GM23338 (cell line): ENCODE measurements at regions not wholly inside any gene's neighbourhood (a gene's known extent, or its start where the extent isn't known, plus 50 kb on each side); places are given as distances from the start of the nearest gene placed in this dataset.

Source experiments
- ATAC-seq: fragments of 200-7000 bp; cut with Tn5 transposase; 3 replicates; pipeline ENCODE4 v1.9.1; 2020
- DNase-seq: peaks from one replicate; pipeline ENCODE4 v3.0.0-alpha.2; 2015; ENCODE audit warnings: low spot score
- H2AFZ ChIP-seq: fragments of 200-600 bp; sonication (generic); 2 replicates; pipeline ENCODE4 v1.8.0; 2016; ENCODE audit warnings: antibody characterized with exemption, mild to moderate bottlenecking, moderate library complexity
- H3F3A ChIP-seq: fragments of 200-600 bp; sonication (generic); replicated peaks from 2 replicates; pipeline ENCODE4 v1.8.0; 2017; ENCODE audit warnings: antibody characterized with exemption, mixed run types, low read depth
- H3K27ac ChIP-seq: fragments of 200-600 bp; sonication (generic); 2 replicates; pipeline ENCODE4 v1.6.1; 2016; ENCODE audit warnings: low read depth
- H3K27me3 ChIP-seq: fragments of 200-600 bp; sonication (generic); 2 replicates; pipeline ENCODE4 v1.8.0; 2016; ENCODE audit warnings: mild to moderate bottlenecking, mixed run types, moderate library complexity; ENCODE audit not compliant: insufficient read depth
- H3K36me3 ChIP-seq: fragments of 200-600 bp; sonication (generic); 2 replicates; pipeline ENCODE4 v1.8.0; 2016; ENCODE audit warnings: mild to moderate bottlenecking; ENCODE audit not compliant: insufficient read depth
- H3K4me1 ChIP-seq: fragments of 200-600 bp; sonication (generic); 2 replicates; pipeline ENCODE4 v1.8.0; 2016; ENCODE audit warnings: mild to moderate bottlenecking, moderate library complexity; ENCODE audit not compliant: insufficient read depth
- H3K4me2 ChIP-seq: fragments of 200-600 bp; sonication (generic); 2 replicates; pipeline ENCODE4 v1.7.1; 2017; ENCODE audit warnings: mixed run types
- H3K4me3 ChIP-seq: fragments of 200-600 bp; sonication (generic); 2 replicates; pipeline ENCODE4 v1.6.1; 2016; ENCODE audit warnings: mixed run types
- H3K79me2 ChIP-seq: fragments of 200-600 bp; sonication (generic); replicated peaks from 2 replicates; pipeline ENCODE4 v1.8.0; 2017; ENCODE audit warnings: mild to moderate bottlenecking; ENCODE audit not compliant: insufficient read depth
- H3K9me2 ChIP-seq: fragments of 200-600 bp; sonication (generic); 2 replicates; pipeline ENCODE4 v1.8.0; 2017; ENCODE audit not compliant: insufficient read depth
- H4K20me1 ChIP-seq: fragments of 200-600 bp; sonication (generic); replicated peaks from 2 replicates; pipeline ENCODE4 v1.8.0; 2017; ENCODE audit warnings: mild to moderate bottlenecking; ENCODE audit not compliant: insufficient read depth
- H3K27ac Mint-ChIP-seq: 2 replicates; pipeline ENCODE4 v1.8.0; 2020; ENCODE audit warnings: inconsistent platforms, mild to moderate bottlenecking, moderate library complexity, mixed read lengths
- H3K27me3 Mint-ChIP-seq: 3 replicates; pipeline ENCODE4 v1.8.0; 2022; ENCODE audit warnings: low read depth, mild to moderate bottlenecking, moderate library complexity, mixed read lengths, inconsistent platforms; ENCODE audit not compliant: insufficient read depth, poor library complexity
- H3K36me3 Mint-ChIP-seq: 3 replicates; pipeline ENCODE4 v1.8.0; 2021; ENCODE audit warnings: low read depth, mild to moderate bottlenecking, inconsistent platforms, moderate library complexity, mixed read lengths
- H3K4me1 Mint-ChIP-seq: 3 replicates; pipeline ENCODE4 v1.8.0; 2020; ENCODE audit warnings: mild to moderate bottlenecking, inconsistent platforms, mixed read lengths
- H3K4me3 Mint-ChIP-seq: 3 replicates; pipeline ENCODE4 v1.8.0; 2021; ENCODE audit warnings: moderate library complexity, mild to moderate bottlenecking, inconsistent platforms, mixed read lengths
- H3K9me3 Mint-ChIP-seq: 3 replicates; pipeline ENCODE4 v1.8.0; 2020; ENCODE audit warnings: moderate library complexity, mild to moderate bottlenecking, inconsistent platforms, mixed read lengths
- CTCF ChIP-seq, 2 experiments: fragments of 200-600 bp in 1 of 2; sonication (generic) in 1 of 2; conservative IDR thresholded peaks; 2 replicates each; pipeline versions ENCODE4 v1.5.1 to v1.6.1; 2016 to 2017; ENCODE audit warnings: antibody characterized with exemption in 2 of 2, low read depth in 2 of 2, mild to moderate bottlenecking in 2 of 2, moderate library complexity in 1 of 2
- EZH2phosphoT487 ChIP-seq: fragments of 200-600 bp; sonication (generic); IDR thresholded peaks from one replicate; pipeline ENCODE4 v1.8.1; 2018; ENCODE audit warnings: antibody characterized with exemption; ENCODE audit not compliant: unreplicated experiment
- NANOG ChIP-seq: IDR thresholded peaks from 2 replicates; pipeline ENCODE4 v1.6.1; 2016; ENCODE audit warnings: antibody characterized with exemption, borderline replicate concordance
- ZNF114 ChIP-seq: fragments of 250-450 bp; sonication (Bioruptor Pico); IDR thresholded peaks from 2 replicates; pipeline ENCODE4 v1.5.0; 2020; ENCODE audit warnings: mild to moderate bottlenecking, moderate library complexity
- ZNF462 ChIP-seq: fragments of 250-450 bp; sonication (Bioruptor Pico); IDR thresholded peaks from 2 replicates; pipeline ENCODE4 v1.5.0; 2020; ENCODE audit warnings: mild to moderate bottlenecking, moderate library complexity
- TF ChIP-seq, protein P1 (sequence below): IDR thresholded peaks from one replicate; pipeline ENCODE4 v1.6.1; 2018; ENCODE audit warnings: antibody characterized with exemption; ENCODE audit not compliant: unreplicated experiment

- Histone ChIP-seq H4K20me1 (no peaks in the 10 kb centered on the region), H3K27ac (no peak overlapping the region), H3F3A (no peaks in the 10 kb centered on the region), H3K4me3 (no peak overlapping the region), H3K4me2 (no peak overlapping the region), H3K27me3 (no peaks in the 10 kb centered on the region), H3K4me1 (no peaks in the 10 kb centered on the region), H3K9me2 (peaks cover 3% of the 10 kb centered on the region; the same call in 1 of the 2 replicates), H3K79me2 (no peaks in the 10 kb centered on the region), H3K36me3 (no peaks in the 10 kb centered on the region), H2AFZ (no peak overlapping the region)
- Mint-ChIP-seq H3K9me3 (peaks cover 3% of the 10 kb centered on the region; the same call in 1 of the 3 replicates), H3K4me3 (no peak overlapping the region), H3K36me3 (no peaks in the 10 kb centered on the region; the same call in 2 of the 3 replicates), H3K4me1 (no peaks in the 10 kb centered on the region), H3K27ac (no peak overlapping the region), H3K27me3 (peaks cover 5% of the 10 kb centered on the region)
- TF ChIP-seq ZNF114 (CRISPR knock-in tag), result no peak
- no peak for TF ChIP-seq CTCF (conservative IDR thresholded peaks at IDR 0.05; ENCODE audit: low read depth in 2 of 2)
- TF ChIP-seq ZNF462, result no peak
- no peak for TF ChIP-seq NANOG
- TF ChIP-seq, protein P1, sequence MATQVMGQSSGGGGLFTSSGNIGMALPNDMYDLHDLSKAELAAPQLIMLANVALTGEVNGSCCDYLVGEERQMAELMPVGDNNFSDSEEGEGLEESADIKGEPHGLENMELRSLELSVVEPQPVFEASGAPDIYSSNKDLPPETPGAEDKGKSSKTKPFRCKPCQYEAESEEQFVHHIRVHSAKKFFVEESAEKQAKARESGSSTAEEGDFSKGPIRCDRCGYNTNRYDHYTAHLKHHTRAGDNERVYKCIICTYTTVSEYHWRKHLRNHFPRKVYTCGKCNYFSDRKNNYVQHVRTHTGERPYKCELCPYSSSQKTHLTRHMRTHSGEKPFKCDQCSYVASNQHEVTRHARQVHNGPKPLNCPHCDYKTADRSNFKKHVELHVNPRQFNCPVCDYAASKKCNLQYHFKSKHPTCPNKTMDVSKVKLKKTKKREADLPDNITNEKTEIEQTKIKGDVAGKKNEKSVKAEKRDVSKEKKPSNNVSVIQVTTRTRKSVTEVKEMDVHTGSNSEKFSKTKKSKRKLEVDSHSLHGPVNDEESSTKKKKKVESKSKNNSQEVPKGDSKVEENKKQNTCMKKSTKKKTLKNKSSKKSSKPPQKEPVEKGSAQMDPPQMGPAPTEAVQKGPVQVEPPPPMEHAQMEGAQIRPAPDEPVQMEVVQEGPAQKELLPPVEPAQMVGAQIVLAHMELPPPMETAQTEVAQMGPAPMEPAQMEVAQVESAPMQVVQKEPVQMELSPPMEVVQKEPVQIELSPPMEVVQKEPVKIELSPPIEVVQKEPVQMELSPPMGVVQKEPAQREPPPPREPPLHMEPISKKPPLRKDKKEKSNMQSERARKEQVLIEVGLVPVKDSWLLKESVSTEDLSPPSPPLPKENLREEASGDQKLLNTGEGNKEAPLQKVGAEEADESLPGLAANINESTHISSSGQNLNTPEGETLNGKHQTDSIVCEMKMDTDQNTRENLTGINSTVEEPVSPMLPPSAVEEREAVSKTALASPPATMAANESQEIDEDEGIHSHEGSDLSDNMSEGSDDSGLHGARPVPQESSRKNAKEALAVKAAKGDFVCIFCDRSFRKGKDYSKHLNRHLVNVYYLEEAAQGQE, result no peak
- no peak for TF ChIP-seq EZH2phosphoT487
- ATAC-seq (no peak), DNase-seq (no peak)
Observed at GRCh38 chr14:98868866-98869265, 403.1 kb downstream of the BCL11B start.
